NCI-H2107 treated with DMSO at 0.1 percent for 48 hours (cell line): ENCODE measurements at regions not wholly inside any gene's neighbourhood (a gene's known extent, or its start where the extent isn't known, plus 50 kb on each side); places are given as distances from the start of the nearest gene placed in this dataset.
A peak's percentile ranks its signal among the peaks of the same experiment; 100 is the strongest.

Experiments used
- DNase-seq: peaks from one replicate; lab custom pipeline; 2025; ENCODE audit not compliant: unreplicated experiment; lab: John Stamatoyannopoulos, UW

DNA sequence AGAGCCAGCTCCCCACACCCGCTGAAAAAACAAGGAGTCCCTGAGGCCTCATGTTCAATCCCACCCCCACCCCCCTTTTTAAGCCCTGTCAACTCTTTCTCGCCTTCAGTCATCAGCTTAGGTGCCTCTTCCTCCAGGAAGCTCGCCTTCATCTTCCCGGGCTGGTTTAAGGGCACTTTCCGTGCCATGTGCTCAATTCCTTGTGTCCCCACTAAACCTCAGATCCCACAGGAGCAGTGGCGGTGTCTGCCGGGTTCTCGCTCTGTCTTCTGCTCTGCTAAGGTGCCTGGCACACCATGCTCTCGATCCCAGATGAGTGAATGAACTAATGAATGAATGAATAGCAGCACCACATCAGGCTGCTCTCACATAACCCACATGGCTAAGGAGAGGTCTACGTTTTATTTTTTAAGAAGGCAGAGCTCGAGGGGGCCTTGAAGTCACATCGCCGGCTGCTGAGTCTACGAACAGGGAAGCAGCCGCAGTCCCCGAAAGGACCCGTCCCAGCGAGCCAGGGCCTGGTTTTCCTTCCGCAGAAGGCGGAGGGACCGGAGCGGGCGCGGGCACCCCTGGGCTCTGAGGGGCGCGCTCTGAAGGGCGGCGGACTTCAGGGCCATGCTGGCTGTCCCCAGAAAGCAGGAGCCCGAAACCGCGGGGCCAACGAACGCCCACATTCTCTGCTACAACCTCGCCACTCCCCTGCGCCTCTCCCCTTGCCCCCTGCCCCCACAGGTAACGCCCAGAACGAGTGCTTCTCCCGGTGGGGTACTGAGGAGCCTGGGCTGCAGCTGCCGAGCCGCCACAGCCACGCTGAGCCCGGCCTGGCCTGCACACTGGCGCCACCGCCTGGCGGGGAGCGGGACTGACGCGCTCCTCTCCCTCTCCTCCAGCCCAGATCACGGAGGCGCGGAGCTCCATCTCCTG, 73.4 kb upstream of the KCNMA1 start:
- peak; percentile 22 for DNase-seq

DNA sequence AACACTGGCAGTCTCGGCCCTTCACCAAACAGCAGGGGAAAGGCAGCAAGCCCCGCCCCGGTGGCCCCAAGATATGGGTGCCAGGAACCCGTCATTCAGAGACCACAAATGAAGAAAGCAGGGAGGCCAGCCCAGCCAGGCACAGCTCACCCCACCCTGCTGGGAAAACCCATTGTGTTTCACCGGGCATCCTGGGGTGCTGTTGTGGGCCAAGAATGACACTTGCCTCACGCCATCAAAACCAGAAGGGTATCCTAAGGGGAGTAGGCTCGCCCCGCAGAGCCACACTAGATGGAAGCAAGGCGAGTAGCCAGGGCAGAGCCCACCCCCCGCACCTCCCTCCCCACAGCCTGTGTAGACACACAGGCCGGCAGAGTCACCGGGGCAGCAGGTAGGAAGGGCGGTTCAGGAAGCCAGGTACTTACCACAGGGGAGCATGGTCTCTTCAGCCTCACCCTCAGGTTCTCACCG, 72.5 kb upstream of the KCNMA1 start:
- DNase-seq: no peak

DNA sequence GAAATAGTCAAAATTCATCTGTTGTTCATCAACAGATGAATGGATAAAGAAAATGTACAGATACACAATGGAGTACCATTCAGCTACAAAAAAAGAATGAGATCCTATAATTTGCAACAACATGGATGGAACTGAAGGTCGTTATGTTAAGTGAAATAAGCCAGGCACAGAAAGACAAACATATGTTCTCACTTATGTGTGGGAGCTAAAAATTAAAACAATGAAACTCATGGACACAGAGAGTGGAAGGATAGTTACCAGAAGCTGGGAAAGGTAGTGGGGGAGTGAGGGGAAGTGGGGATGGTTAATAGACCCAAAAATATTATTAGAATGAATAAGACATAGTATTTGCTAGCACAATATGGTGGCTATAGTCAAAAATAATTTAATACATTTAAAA, 70.0 kb upstream of the KCNMA1 start:
- DNase-seq: no peak

DNA sequence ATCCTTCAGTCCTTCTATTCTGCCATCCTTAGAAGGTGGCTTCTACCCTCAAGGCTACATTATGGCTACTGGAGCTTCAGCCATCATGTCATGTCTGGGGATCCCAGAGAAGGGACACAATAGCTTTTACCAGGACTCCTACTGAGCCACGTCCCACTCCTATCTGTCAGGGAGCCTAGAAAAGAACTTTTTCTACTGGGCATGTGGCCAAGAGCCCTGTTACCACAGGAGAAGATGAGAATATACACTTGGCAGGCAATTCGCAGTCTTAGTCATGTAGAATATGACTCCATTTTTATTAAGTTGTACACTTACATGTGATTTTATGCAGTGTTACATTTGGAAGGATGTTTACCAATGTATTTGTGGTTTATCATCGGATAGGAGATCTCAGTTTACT, 64.6 kb upstream of the KCNMA1 start:
- no peak for DNase-seq

DNA sequence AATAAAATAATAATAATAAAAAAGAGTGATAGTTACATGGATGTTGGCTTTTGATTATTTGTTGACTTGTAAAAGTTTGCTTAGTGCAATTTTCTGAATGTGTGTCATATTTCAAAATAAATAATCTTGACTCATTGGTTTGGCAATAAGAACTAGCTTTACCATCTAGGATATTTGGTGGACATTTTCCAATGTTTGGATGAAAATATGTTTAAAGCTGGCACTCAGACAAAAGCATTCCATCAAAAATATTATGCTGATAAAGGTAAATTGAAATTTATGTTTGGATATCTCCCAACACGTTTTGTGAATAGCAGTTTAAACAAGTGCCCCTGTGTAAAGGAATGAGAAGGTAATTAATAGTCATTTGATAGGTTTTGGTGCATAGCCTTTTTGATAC, 62.5 kb upstream of the KCNMA1 start:
- DNase-seq: no peak

DNA sequence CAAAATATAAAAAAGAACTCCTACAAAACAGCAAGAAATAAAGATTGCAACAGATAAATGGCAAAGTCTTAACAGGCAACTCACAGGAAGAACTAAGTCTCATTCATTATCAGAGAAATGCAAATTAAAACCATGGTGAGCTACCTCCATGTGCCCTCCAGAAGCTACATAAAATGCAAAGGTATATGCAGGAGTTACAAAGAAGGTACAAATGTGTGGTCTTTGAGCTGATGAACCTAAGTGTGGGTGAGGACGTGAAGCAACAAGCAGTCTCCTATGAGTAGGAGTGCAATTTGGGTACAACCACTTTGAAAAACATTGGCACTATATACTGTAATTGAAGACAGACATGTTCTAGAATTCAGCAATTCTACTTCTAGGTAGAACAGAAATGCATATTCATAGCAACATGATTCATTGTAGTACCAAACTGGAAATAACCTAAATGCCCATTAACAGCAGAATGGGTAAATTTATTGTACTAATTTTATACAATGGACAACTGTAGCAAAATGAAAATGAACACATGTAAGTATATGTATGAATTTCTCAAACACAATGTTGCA, 61.6 kb upstream of the KCNMA1 start:
- DNase-seq: no peak

DNA sequence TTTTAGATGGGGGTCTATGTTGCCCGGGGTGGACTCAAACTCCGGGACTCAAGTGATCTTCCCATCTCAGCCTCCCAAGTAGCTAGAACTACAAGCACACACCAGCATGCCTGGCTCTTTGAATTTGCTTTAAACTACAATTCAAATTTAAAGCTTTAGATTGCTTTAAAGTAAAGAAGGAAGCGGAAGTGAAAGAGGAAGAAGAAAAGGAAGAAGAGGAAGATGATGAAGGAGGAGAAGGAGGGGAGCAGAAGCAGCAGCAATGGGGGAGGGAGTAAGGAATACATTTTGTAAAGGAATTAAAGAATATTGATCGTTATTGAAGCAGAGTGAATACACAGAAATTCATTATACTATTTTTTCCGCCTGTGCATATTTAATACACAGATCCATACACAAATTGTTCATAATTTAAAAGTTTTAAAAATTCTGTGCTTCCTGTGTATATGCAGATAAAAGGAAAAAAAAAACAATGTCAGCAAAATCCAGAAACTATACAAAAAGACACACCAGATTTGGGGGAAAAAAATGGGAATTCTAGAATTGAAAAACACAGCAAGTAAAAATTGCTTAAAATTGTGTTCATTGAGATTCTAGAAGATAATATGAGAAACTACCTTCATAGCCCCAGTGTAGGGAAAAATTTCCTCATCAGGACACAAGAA, 60.8 kb upstream of the KCNMA1 start:
- DNase-seq: no peak

DNA sequence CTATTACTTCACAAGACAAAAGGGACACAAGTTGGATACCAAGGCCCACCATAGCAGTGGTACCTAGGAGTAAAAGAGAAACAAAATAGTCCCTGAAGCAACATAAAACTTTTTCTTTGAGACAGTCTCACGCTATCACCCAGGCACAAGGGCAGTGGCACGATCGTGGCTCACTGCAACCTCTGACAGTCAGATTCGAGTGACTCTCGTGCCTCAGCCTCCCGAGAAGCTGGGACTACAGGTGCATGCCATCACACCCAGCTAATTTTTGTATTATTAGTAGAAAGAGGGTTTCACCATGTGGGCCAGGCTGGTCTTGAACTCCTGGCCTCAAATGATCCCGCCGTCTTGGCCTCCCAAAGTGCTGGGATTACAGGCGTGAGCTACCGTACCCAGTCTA, 59.0 kb upstream of the KCNMA1 start:
- DNase-seq: no peak

DNA sequence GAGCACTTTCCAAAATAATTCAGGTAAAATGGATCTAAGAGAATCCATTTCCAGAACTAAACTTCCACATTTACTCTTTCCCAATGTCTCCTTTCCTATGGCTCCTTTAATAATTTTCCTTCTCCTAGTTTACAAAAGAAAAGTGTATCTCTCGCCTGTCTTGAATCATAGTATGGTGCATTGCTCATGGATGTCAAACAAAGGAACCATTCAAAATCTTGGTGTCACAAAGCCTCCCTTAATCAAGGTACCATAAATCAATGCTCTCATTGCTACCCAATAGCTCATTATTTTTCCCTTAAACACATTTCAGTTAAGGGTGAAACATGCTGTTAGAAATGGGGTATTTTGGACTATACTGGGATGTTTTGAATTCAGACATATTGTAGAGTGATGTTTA, 57.6 kb upstream of the KCNMA1 start:
- no peak for DNase-seq

DNA sequence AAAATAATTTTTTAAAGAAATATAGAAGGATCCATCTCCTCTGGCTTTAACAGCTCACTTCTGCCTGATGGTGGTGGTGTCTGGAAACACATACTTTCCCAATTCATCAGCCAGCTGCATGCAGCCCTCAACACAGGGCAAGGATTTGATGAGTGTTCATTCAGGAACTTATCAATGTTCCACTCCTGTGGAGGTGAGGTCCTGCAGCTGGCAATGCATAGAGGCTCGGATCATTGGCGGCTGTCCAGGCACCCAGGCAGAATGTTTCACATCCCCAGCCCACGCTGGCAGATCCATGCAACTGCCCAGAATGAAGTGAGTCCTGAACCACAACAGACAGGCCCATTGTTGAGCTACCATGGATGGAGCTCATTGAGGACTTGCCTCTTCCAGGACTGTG, 55.2 kb upstream of the KCNMA1 start:
- DNase-seq: no peak

DNA sequence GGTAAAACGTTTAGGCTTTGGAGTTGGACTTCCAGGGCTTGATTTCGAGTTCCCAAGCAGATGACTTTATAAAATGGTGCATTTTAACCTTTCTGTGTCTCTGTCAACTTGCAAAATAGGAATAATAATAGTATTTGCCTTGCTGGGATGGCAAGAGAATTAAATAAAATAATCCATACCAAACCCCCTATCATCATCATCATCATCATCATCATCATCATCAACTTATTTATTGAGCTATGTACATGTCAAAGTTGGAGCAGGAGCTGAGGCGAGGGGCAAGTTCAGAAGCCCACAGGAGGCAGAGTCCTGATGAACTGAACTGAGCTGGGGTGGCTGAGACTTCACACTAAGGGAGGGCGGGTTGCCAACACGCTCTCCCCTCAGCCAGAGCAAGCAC, 51.7 kb upstream of the KCNMA1 start:
- DNase-seq: no peak

DNA sequence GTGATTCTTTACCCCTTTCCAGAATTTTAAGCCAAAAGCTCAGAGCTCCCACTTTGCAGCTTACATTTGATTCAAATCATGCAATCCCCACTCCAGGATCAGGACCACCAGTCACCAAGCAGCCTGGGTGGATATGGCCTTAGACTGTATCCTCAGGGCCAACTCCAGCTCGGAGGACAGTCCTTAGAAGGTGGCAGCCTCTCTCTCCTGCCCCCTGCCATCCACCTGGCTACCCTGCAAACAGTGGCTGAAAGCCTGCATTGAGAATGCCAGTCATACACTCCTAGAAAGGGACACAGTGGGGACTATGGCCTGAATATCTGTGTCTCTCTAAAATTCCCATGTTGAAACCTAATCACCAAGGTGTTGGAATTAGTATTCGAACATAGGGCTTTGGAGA, 50.0 kb upstream of the KCNMA1 start:
- DNase-seq: no peak
